Mucosa of descending colon (tissue), 3 donors: ENCODE measurements at regions not wholly inside any gene's neighbourhood (a gene's known extent, or its start where the extent isn't known, plus 50 kb on each side); places are given as distances from the start of the nearest gene placed in this dataset.

Source experiments
- ATAC-seq: fragments of 200-7000 bp; cut with Tn5 transposase; one replicate; pipeline ENCODE4 v1.9.1; 2020; ENCODE audit warnings: mild to moderate bottlenecking, moderate library complexity
- DNase-seq, 3 donors: peaks; one replicate each; pipeline ENCODE4 v3.0.0-alpha.2; 2020
- H3K36me3 ChIP-seq: fragments of 200-600 bp; one replicate; pipeline ENCODE4 v1.8.0; 2021; ENCODE audit warnings: low read depth, mild to moderate bottlenecking
- H3K4me1 ChIP-seq: fragments of 200-600 bp; one replicate; pipeline ENCODE4 v1.8.0; 2021; ENCODE audit warnings: low read depth, mild to moderate bottlenecking
- H3K4me3 ChIP-seq: fragments of 200-600 bp; one replicate; pipeline ENCODE4 v1.8.0; 2021; ENCODE audit warnings: mild to moderate bottlenecking
- H3K9me3 ChIP-seq: fragments of 200-600 bp; one replicate; pipeline ENCODE4 v1.8.0; 2021; ENCODE audit warnings: mild to moderate bottlenecking
- CTCF ChIP-seq: fragments of 200-600 bp; IDR thresholded peaks from one replicate; pipeline ENCODE4 v1.8.0; 2022; ENCODE audit warnings: antibody characterized with exemption, mild to moderate bottlenecking
- intact Hi-C, 2 donors: fragments of 100-400 bp; cut with DNase I in 1 of 2; cut with micrococcal nuclease in 1 of 2; formaldehyde crosslinking; loops; one replicate each; pipeline versions ENCODE4 v1.11.0 to v1.11.1; 2022; cut with DNase I, micrococcal nuclease
- donor health status: DM: no; HTN: no; CAD: no; lungs with moderate emphysema.
- donor health status: DM: no; HTN: no; CAD: no.
- donor health status: DM: no; HTN: yes; CAD: no.

DNA sequence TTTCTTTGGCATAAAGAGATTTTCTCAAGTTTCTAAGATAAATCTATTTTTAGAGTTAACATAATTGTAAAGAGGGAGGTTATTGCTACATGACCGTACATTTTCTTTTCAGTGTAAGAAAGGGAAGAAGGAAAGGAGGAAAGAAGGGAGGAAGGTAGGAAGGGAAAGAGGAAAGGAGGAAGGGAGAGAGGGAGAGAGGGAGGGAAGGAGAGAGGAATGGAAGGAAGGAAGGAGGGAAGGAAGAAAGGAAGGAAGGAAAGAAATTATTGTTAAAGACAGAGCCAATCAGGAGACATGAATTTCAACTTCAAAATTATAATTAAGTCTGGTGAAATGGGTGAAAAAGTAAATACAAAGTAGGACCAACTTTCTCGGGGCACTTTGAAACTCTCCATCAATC, 197.6 kb downstream of the SNCA start:
- H3K4me3 ChIP-seq = no peak overlapping the region
- H3K9me3 ChIP-seq = no peaks in the 10 kb centered on the region
- no peak for DNase-seq
- intact Hi-C loops = no loop called here
- no peak for ATAC-seq
- H3K36me3 ChIP-seq = no peaks in the 10 kb centered on the region
- TF ChIP-seq CTCF = no peak
- H3K4me1 ChIP-seq = no peaks in the 10 kb centered on the region

DNA sequence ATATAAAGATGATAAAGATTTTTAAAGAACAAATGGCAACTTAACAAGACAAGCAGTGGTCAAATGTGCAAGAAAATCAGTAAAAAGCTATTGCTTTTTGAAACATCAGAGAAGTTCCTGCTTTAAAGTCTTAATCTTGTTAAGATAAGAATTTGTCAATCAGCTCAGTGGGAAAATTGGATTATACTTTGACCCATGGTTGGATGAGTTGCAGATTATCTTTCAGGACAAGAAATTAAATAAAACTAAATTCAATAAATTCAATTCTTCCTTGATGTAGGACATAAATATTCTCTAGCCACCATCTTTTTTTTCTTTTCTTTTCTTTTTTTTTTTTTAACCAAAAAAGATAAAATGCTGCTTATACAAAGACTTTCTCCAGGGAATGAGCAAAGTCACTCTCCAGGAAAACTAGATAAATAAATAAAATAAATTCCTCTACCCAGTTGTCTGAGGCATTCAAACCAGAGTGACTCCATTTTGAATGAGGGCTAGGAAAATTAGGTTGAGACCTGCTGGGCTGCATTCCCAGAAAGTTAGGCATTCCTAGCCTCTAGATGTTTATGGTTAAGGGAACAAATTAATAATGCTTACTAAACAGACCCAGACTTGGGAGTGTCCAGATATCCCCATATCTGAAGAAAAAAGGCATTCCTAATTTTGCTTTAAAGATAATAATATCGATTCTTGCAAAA, 211.2 kb downstream of the SNCA start:
- Histone ChIP-seq H3K36me3 (no peaks in the 10 kb centered on the region), H3K4me1 (no peaks in the 10 kb centered on the region), H3K9me3 (no peaks in the 10 kb centered on the region), H3K4me3 (no peak overlapping the region)
- intact Hi-C loops = loop anchor here in 1 of 2 donors (5.0 kb wide), 1 partner anchor 1983 kb away; no protein-coding TSS in a partner anchor
- TF ChIP-seq CTCF = no peak
- DNase-seq (no peak), ATAC-seq (no peak)

GRCh38 chr4:89619206-89619962, 217.6 kb downstream of the SNCA start:
- ATAC-seq (no peak), DNase-seq (no peak)
- Histone ChIP-seq H3K9me3 (no peaks in the 10 kb centered on the region), H3K36me3 (no peaks in the 10 kb centered on the region), H3K4me1 (no peaks in the 10 kb centered on the region), H3K4me3 (no peak overlapping the region)
- intact Hi-C loops = no loop called here
- no peak for TF ChIP-seq CTCF

GRCh38 chr4:89618151-89618550, 218.8 kb downstream of the SNCA start:
- H3K36me3 ChIP-seq = no peaks in the 10 kb centered on the region
- TF ChIP-seq CTCF = no peak
- ATAC-seq (no peak), DNase-seq (no peak)
- no peaks in the 10 kb centered on the region for H3K4me1 ChIP-seq
- H3K4me3 ChIP-seq = no peak overlapping the region
- no peaks in the 10 kb centered on the region for H3K9me3 ChIP-seq
- intact Hi-C loops = no loop called here

DNA sequence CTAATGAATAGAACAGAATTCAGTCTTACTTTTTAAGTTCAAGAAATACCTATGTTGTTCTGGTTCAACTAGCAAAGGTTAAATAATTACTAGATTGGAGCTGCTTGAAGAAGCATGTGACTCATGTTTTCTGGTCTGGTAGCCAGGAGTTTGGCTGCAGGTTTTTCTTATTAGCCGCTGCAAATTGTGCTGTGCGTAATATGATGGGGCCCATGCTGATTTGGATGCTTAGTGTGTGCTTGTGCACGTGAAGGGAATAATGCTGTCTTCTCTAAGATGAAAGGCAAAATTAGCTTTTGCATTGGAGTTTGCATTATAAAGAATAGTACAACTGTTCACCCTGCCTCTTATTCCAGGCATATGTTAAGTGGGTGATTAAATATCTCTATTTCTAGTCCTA, 219.6 kb downstream of the SNCA start:
- no peak for TF ChIP-seq CTCF
- H3K4me3 ChIP-seq = no peak overlapping the region
- no peak for ATAC-seq
- H3K9me3 ChIP-seq = no peaks in the 10 kb centered on the region
- no peaks in the 10 kb centered on the region for H3K4me1 ChIP-seq
- intact Hi-C loops = no loop called here
- H3K36me3 ChIP-seq = no peaks in the 10 kb centered on the region
- no peak for DNase-seq
